ES-I3 (cell line): ENCODE measurements at regions not wholly inside any gene's neighbourhood (a gene's known extent, or its start where the extent isn't known, plus 50 kb on each side); places are given as distances from the start of the nearest gene placed in this dataset.

ENCODE experiments used
- H3K36me3 ChIP-seq: 2 replicates; pipeline ENCODE4 v1.6.1; 2013; ENCODE audit warnings: mild to moderate bottlenecking, low read length, control low read depth, moderate library complexity; ENCODE audit not compliant: insufficient read depth
- H3K4me1 ChIP-seq: 2 replicates; pipeline ENCODE4 v1.6.1; 2013; ENCODE audit warnings: mild to moderate bottlenecking, control low read depth, low read length; ENCODE audit not compliant: insufficient read depth
- H3K9ac ChIP-seq: 2 replicates; pipeline ENCODE4 v1.6.1; 2013; ENCODE audit warnings: low read depth, mild to moderate bottlenecking, low read length, moderate library complexity
- H3K9me3 ChIP-seq: 2 replicates; pipeline ENCODE4 v1.6.1; 2013; ENCODE audit warnings: mild to moderate bottlenecking, low read length, moderate library complexity; ENCODE audit not compliant: control insufficient read depth, insufficient read depth

DNA sequence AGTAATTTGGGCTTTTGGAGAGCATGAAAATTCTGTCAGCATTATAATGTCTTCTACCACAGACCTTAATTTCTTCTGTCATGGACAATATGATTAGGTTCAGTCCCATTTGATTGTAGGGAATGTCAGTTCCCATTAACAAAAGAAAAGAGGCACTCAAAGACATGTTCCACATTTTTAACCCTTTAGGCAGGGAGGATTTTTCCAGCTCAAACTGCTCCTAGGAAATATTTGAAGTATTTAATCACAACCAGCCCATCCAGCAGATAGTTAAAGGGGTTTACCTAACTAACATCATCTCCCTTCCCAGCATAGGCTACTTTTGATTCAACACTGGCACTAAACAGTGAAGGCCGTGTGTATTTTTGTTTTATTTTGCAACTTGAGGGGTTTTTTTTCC, 256.0 kb downstream of the DHX15 start:
- Histone ChIP-seq H3K4me1 (peaks cover 8% of the 10 kb centered on the region), H3K9me3 (no peaks in the 10 kb centered on the region), H3K36me3 (peaks cover 26% of the 10 kb centered on the region; the same call in 1 of the 2 replicates), H3K9ac (no peak overlapping the region)

DNA sequence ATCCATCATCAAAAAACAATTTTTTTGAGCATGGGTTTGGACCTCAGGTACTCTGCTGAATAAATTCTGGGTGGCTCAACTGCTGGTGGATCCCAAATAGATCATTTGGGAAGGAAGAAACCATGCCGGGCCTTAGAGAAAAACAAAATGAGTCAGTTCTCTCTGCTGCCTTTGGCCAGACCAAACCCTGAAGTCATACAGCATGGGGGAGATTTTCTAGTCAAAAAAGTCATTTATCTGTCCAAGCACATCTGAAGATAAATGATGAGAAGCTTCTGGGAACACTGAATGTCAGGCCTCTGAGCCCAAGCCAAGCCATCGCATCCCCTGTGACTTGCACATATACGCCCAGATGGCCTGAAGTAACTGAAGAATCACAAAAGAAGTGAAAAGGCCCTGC, 261.4 kb downstream of the DHX15 start:
- peaks cover 38% of the 10 kb centered on the region for H3K4me1 ChIP-seq

DNA sequence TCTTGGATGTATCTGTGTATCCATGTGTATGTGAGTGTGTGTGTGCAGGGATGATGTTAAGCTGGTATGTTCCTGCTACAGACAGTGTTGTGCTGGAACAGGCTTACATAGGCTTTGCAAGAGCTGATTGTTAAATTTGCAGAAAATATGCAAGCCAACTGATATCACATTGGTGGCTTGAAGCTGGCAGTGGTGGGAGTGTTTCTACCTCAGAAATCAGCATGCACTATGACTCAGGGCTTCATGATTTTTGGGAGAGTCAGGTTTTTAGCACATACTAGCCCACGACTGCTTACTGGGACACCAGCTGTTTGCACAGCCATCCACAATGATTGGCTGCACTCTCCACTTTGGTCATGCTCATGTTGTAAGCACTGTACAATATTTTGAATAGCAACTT, 261.8 kb downstream of the DHX15 start:
- Histone ChIP-seq H3K9ac (peak overlapping the region; percentile 55), H3K4me1 (peaks cover 42% of the 10 kb centered on the region), H3K36me3 (no peaks in the 10 kb centered on the region), H3K9me3 (no peaks in the 10 kb centered on the region)

More for the DNA sequence above, 261.4 kb downstream of the DHX15 start:
- Histone ChIP-seq H3K9me3 (no peaks in the 10 kb centered on the region), H3K9ac (peak overlapping the region; percentile 55), H3K36me3 (no peaks in the 10 kb centered on the region)

DNA sequence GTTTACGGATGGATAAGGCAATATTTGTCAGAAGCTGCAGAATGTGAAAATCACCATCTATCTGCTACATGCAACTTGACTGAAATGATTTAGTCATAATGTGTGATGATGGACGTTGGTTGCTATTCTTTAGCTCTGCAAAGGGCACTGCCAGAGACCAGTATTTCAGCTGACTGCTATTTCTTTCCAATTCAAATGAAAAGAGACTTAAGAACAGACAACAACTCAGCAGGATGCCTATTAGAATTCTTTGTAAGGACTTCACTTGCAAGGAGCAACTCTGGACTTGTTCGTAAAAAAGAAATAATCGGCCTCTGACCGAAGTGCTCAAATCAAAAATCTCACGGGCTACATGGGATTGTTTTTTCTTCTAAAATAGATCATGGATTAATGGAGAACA, 262.7 kb downstream of the DHX15 start:
- Histone ChIP-seq H3K36me3 (no peaks in the 10 kb centered on the region), H3K9ac (peak overlapping the region; percentile 55), H3K4me1 (peaks cover 46% of the 10 kb centered on the region), H3K9me3 (no peaks in the 10 kb centered on the region)

DNA sequence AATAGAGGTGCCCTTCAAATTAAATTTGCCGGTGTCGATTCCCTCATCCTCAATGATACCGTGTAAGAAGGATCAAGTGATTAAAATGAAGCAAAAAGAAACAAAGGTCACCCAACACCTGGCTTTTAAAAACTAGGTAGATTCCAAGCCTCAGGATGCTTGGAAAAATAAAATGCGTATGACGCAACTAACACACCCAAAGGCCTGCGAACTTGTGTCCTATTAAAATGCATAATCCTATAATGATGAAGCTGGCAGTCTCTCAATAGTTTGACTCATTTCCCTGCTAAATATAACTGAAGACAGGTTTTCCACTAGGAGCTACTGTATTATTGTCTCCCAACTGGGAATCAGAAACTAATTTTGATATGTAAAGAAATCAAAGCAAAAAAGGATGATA, 263.2 kb downstream of the DHX15 start:
- Histone ChIP-seq H3K9me3 (no peaks in the 10 kb centered on the region), H3K4me1 (peaks cover 51% of the 10 kb centered on the region), H3K9ac (peak overlapping the region; percentile 55), H3K36me3 (no peaks in the 10 kb centered on the region)

DNA sequence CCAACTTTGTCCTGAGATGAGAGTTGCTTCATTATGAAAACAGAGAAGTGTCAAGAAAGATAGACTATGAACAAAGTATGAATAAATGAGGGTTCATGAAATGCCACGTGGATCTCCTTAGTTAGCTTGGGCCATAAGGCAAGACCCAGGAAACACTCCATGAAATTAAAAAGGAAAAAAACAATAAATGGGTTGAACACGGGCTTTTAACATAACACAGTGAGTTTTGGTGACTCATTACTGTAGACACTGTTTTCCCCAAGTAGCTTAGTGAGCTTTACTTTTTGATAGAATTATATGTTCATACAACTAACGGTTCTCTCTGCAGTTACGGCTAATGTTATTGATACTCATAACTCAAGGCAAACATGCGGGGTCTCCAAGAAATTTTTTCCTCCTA, 265.0 kb downstream of the DHX15 start:
- Histone ChIP-seq H3K4me1 (peaks cover 55% of the 10 kb centered on the region), H3K36me3 (no peaks in the 10 kb centered on the region), H3K9me3 (no peaks in the 10 kb centered on the region), H3K9ac (no peak overlapping the region)

DNA sequence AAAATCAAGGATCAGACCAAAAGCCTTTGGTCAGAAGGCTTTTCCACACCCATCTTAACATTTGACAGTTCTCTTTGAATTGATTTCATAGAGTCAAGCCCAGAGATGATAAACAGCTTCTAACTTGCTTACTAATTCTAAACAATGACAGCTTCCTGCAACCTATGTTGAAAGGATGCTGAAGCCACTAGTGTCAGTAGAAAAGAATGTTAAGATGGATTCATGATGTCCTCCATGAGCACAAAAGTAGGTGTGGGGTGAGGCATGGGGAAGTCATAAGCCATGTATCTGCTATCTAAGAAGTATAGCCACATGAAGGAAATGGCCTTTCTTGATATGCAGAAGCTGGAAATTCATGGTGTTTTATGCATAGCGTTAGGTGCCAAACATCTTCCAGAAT, 269.3 kb downstream of the DHX15 start:
- Histone ChIP-seq H3K9me3 (no peaks in the 10 kb centered on the region), H3K36me3 (no peaks in the 10 kb centered on the region), H3K4me1 (peaks cover 38% of the 10 kb centered on the region), H3K9ac (no peak overlapping the region)

DNA sequence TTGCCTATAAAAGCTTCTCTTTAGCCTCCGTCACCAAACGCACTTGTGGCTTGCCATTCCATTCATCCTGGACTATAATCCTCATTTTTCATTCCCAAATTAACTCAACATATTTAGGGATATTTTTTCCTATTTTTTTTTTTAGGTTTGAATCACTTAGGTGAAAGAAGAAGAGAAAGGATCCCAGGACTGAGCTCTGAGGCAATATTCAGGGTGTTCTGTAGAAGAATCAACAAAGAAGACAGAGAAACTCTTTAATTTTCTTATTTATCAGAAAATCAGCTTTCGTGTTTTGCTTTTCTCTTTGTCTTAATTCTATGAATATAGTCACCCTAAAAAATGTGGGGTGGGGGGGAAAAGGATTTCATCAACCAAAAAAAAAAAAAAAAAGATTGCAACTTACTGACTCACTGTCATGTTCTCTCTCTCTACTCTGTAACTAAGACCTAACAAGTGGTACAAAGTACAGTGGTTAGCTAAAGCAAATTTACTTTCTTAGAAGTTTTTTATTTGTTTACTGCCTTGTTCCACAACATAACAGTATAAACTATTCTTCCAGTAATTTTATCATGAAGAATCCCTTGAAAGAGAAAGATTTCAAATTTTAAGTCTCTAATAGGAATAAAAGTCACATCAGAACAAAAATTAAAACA, 272.0 kb downstream of the DHX15 start:
- no peaks in the 10 kb centered on the region for H3K9me3 ChIP-seq
- H3K4me1 ChIP-seq, result peaks cover 13% of the 10 kb centered on the region
- H3K9ac ChIP-seq, result no peak overlapping the region
- H3K36me3 ChIP-seq, result no peaks in the 10 kb centered on the region

DNA sequence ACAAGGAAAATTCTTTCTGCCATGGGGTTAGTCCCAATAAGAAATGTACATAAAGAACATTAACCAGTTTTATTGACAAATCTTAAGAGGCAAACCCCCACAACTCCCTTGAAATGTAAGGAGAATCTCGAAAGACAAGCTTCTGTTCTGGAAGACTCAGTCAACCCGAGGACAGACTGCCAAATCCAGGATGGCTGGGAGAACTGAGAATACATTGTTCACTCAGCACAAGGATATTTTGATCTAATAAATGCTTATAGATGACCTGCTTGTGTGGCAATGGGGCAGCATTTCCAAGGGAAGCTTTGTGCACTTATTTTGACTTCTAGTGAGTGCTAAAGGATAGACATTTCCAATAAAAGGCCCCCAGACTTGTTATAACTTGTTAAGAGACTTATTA, 280.4 kb downstream of the DHX15 start:
- Histone ChIP-seq H3K9ac (no peak overlapping the region), H3K9me3 (0 out of 2 replicates have a peak, but pooled peaks cover 3% of the 10 kb centered on the region), H3K36me3 (no peaks in the 10 kb centered on the region), H3K4me1 (no peaks in the 10 kb centered on the region; the same call in 1 of the 2 replicates)

DNA sequence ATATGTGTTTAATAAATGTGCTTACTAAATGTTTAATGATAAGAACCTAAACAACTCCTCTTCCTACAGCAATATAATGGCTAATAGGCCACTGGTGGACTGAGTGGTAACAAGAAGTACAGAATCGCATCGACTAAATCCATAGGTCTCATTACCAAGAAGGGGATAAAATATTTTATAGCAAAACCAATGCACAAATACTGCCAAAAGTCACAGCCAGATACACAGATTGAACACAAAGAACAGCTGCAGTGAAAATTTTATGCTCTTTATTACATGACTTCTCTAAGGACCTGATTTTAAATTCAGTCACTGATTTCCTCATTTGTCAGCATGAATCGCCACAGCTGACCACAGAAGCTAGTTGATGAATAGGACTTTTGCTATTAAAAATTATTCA, 285.4 kb downstream of the DHX15 start:
- Histone ChIP-seq H3K4me1 (no peaks in the 10 kb centered on the region), H3K9me3 (0 out of 2 replicates have a peak, but pooled peaks cover 3% of the 10 kb centered on the region), H3K9ac (no peak overlapping the region), H3K36me3 (no peaks in the 10 kb centered on the region)

DNA sequence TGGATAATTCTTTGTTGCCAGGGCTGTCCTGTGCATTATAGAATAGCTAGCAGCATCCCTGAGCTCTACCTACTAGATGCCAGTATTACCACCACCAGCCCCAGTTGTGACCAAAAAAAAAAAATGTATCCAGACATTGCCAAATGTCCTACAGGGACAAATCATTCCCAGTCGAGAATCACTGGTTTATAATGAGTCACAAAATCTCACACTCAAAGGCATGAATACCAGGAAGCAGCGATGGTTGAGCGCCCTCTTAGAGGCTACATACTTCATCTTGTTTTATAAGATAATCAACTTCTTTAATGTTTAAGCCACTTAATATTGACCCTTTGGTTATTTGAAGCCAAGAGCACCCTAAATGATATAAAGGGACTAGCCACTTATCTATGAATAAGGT, 297.3 kb downstream of the DHX15 start:
- Histone ChIP-seq H3K36me3 (no peaks in the 10 kb centered on the region), H3K9me3 (no peaks in the 10 kb centered on the region), H3K4me1 (peaks cover 8% of the 10 kb centered on the region), H3K9ac (no peak overlapping the region)

DNA sequence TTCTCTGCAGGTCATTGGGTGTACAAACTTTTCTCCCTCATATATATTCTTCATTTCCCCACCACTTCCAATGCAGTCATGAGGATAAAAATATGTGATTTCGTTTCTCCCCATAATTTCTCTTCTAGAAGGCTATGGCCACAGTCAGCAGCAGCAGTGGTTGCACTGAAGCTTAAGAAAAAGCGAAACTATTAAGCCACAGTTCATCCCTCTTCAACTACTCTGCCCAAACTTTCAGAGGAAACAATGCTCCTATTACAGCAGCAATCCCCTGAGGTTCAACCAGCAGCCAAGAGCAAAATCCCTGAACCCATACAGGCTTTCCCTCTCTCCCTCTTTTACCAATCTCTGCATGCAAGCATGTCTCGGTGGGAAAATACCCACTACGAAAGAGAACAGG, 298.6 kb downstream of the DHX15 start:
- no peaks in the 10 kb centered on the region for H3K9me3 ChIP-seq
- peaks cover 8% of the 10 kb centered on the region for H3K4me1 ChIP-seq
- no peaks in the 10 kb centered on the region for H3K36me3 ChIP-seq
- no peak overlapping the region for H3K9ac ChIP-seq

DNA sequence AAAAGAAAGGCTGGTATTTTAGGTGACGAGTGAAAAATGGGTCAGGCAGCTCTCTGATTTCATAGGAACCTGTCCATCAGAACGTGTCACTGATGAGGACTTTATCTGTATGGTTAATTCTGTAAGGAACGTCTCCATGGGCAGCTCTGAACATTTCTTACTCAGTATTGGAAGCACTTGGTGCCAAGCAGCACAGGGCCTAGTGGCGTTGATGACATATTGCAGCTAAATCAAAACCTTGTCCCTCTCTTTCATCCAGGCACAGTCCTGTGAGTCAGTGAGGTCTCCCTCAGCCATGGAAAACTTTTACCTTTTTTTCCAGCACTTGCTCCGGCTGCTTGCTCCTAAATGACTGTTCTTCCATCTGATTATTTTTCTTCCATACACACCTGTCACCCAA, 301.9 kb downstream of the DHX15 start:
- no peaks in the 10 kb centered on the region for H3K36me3 ChIP-seq
- peaks cover 20% of the 10 kb centered on the region for H3K4me1 ChIP-seq
- no peaks in the 10 kb centered on the region for H3K9me3 ChIP-seq
- H3K9ac ChIP-seq, result no peak overlapping the region

DNA sequence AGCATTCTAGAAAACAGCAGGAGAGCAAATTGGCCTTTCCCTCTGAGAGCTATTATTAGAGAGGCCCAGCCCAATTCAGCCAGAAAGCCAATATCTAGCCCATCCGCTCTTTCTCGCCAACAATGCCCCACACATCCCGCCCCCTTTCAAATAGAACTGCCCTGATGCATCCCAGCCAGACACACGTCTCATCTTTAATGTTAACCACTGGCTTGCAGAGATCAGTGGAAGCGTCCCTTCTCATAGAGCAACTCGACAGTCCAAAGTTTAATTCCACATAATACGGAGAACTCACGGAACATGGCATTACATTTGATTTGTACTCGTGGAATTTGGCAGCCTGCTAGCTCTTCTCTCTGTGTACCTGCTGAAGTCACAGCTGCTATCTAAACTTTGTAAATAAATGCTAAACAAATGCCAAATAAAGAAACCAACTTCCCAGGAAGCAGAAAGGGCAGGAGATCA, 304.4 kb downstream of the DHX15 start:
- Histone ChIP-seq H3K9ac (no peak overlapping the region), H3K36me3 (no peaks in the 10 kb centered on the region), H3K4me1 (peaks cover 20% of the 10 kb centered on the region), H3K9me3 (no peaks in the 10 kb centered on the region)

DNA sequence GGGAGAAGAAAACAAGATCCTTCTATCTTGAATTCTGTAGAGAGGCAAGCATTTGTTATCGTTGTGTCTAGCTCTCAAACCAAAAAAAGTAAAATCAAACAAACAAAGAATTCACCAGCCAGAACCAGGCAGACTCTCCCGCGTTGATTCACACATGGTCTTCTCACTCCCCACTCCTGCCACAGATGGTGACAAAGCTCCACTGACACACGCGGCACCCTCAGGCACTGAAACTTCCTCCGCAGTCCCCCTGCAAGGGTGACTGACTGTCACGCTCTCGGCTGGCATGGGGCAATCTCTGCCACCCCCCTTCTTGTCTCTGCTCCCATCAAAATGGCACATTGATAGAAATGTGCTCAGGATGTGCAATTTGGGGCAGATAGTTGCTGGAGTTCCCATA, 304.9 kb downstream of the DHX15 start:
- peaks cover 20% of the 10 kb centered on the region for H3K4me1 ChIP-seq
- H3K9ac ChIP-seq, result no peak overlapping the region
- no peaks in the 10 kb centered on the region for H3K36me3 ChIP-seq
- H3K9me3 ChIP-seq, result no peaks in the 10 kb centered on the region
